Fibroblast of lung (primary cell): ENCODE measurements at regions not wholly inside any gene's neighbourhood (a gene's known extent, or its start where the extent isn't known, plus 50 kb on each side); places are given as distances from the start of the nearest gene placed in this dataset.

Experiments
- CTCF ChIP-seq, 2 donors: IDR thresholded peaks in 1 of 2; conservative IDR thresholded peaks in 1 of 2; 1 replicate in 1 of 2; 2 replicates in 1 of 2; pipeline ENCODE4 v1.5.1; 2011 to 2012; ENCODE audit warnings: low read length in 2 of 2, control low read depth in 1 of 2, inconsistent platforms in 1 of 2, low read depth in 1 of 2, mild to moderate bottlenecking in 1 of 2
- EZH2 ChIP-seq: IDR thresholded peaks from 2 replicates; pipeline ENCODE4 v1.5.1; 2012; ENCODE audit warnings: low read length, control low read depth, mild to moderate bottlenecking; ENCODE audit errors: missing control alignments

- no peak for TF ChIP-seq CTCF (conservative IDR thresholded peaks at IDR 0.05 in 1 of 2, IDR thresholded peaks at IDR 0.05 in 1 of 2; ENCODE audit: low read depth in 1 of 2, low read length in 2 of 2)
- TF ChIP-seq EZH2: no peak
These were observed 56.7 kb upstream of the RPS23 start for GRCh38 chr5:82334856-82335255.
